Fibroblast of villous mesenchyme (primary cell): ENCODE measurements at regions not wholly inside any gene's neighbourhood (a gene's known extent, or its start where the extent isn't known, plus 50 kb on each side); places are given as distances from the start of the nearest gene placed in this dataset.
"Not testable (repeated sequence)": the region's sequence is repeated elsewhere in the genome, so short reads cannot be mapped to it uniquely, and the experiment has no call there.

Experiments used
- DNase-seq: peaks from one replicate; pipeline ENCODE4 v3.0.0-alpha.2; 2010; ENCODE audit warnings: low read depth
- H3K4me3 ChIP-seq: 2 replicates; pipeline ENCODE4 v1.5.1; 2011; ENCODE audit warnings: low read depth, mild to moderate bottlenecking, low read length
- TF ChIP-seq, protein P1 (sequence below): IDR thresholded peaks from 2 replicates; pipeline ENCODE4 v1.5.1; 2012; ENCODE audit warnings: low read depth, mild to moderate bottlenecking, low read length; ENCODE audit not compliant: insufficient read depth

DNA sequence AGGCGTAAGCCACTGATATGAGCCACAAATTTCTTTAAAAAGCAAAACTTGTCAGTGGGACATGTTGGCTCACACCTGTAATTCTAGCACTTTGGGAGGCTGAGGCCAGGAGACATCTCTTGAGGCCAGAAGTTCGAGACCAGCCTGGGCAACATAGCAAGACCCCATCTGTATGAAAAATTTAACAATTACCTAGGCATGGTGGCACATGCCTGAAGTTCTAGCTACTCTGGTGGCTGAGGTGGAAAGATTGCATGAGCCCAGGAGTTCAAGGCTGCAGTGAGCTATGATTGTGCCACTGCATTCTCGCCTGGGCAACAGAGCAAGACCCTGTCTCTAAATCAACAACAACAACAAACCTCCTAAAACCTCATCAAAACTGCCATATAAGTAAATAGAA lies 147.6 kb upstream of the BARHL2 start:
- TF ChIP-seq, protein P1, sequence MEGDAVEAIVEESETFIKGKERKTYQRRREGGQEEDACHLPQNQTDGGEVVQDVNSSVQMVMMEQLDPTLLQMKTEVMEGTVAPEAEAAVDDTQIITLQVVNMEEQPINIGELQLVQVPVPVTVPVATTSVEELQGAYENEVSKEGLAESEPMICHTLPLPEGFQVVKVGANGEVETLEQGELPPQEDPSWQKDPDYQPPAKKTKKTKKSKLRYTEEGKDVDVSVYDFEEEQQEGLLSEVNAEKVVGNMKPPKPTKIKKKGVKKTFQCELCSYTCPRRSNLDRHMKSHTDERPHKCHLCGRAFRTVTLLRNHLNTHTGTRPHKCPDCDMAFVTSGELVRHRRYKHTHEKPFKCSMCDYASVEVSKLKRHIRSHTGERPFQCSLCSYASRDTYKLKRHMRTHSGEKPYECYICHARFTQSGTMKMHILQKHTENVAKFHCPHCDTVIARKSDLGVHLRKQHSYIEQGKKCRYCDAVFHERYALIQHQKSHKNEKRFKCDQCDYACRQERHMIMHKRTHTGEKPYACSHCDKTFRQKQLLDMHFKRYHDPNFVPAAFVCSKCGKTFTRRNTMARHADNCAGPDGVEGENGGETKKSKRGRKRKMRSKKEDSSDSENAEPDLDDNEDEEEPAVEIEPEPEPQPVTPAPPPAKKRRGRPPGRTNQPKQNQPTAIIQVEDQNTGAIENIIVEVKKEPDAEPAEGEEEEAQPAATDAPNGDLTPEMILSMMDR, result no peak
- no peak overlapping the region for H3K4me3 ChIP-seq
- no peak for DNase-seq

DNA sequence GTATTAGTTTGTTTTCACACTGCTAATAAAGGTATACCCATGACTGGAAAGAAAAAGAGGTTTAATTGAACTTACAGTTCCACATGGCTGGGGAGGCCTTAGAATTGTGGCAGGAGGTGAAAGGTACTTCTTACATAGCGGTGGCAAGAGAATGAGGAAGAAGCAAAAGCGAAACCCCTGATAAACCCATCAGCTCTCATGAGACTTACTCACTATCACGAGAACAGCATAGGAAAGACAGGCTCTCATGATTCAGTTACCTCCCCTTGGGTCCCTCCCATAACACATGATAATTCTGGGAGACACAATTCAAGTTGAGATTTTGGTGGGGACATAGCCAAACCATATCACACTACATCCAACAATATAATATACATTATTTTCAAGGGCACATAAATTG lies 145.7 kb upstream of the BARHL2 start:
- H3K4me3 ChIP-seq, result no peak overlapping the region
- TF ChIP-seq, protein P1, result no peak
- no peak for DNase-seq

DNA sequence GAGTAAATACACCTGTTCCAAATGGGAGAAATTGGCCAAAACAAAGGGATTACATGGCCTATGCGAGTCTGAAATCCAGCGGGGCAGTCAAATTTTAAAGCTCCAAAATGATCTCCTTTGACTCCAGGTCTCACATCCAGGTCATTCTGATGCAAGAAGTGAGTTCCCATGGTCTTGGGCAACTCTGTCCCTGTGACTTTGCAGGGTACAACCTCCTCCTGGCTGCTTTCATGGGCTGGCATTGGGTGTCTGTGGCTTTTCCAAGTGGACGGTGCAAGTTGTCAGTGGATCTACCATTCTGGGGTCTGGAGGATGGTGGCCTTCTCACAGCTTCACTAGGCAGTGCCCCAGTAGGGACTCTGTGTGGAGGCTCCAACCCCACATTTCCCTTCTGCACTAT lies 144.3 kb upstream of the BARHL2 start:
- DNase-seq, result not testable (repeated sequence)

DNA sequence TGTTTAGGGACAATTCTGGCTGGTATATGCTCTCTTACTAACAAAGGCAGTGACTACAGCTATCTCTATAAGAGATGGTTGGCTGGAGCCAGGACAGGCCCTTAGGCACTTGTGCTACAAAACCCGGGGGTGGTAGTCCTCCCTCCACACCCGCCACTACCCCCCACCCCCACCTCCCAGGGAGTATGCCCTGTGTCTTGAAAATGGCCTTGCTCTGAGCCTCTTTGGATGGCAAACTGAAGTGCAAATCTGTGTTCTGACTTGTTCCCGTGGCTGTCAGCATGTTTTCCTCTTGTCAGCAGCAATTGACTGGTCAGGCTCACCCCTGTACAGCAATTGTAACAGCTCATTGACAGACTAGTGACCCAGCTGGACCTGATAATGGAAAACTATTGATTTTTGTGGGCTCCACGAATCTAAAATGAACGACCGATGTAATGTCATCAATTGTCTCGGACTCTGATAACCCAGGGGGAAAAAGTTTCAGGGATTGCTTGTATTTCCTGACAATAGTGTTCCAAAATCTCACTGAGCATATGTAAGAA lies 139.4 kb upstream of the BARHL2 start:
- TF ChIP-seq, protein P1, result no peak
- DNase-seq, result no peak
- H3K4me3 ChIP-seq, result no peak overlapping the region

More for the DNA sequence above, 144.3 kb upstream of the BARHL2 start:
- H3K4me3 ChIP-seq, result not testable (repeated sequence)

DNA sequence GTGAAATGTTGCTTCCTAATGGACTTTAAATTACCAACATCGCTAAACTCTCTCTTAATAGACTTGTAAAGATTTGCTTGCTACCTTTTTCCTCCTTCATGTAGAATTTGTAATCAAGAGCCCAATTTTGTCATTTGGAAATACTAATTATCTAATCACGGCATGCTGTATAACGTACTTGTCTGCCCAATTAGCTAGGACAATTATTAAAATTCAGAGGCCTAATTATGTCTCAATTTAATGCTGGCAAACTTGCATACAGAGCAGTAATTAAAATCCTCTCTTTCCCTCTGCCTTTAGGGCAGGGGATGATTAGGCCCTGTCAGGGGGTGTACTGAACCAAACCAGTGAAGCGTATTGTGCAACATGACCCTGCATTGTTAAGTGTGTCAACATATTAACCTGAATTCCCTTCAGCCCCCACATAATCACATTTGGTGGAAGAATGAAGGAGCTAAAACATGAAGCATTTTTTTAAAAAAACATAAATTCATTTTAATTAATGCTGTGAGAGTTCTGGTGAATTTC lies 137.4 kb upstream of the BARHL2 start:
- no peak overlapping the region for H3K4me3 ChIP-seq
- TF ChIP-seq, protein P1, result no peak
- no peak for DNase-seq

DNA sequence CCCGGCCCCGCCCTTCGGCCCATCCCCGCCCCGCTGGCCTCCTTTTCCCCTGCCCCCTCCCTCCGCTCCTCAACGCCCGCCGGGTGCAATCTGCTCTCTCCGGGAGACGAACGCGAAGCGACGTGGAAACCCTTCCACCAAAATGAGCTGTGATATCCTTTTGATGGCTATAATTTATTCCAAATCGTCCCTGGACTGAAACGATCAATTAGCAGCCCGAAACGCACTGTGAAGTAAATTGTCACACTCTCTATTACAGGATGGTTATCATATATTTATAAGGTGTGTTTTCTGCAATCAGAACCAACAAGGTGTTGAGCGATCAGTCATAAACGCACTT lies 134.6 kb upstream of the BARHL2 start:
- peak overlapping the region; percentile 83 for H3K4me3 ChIP-seq
- TF ChIP-seq, protein P1, result no peak
- no peak for DNase-seq

DNA sequence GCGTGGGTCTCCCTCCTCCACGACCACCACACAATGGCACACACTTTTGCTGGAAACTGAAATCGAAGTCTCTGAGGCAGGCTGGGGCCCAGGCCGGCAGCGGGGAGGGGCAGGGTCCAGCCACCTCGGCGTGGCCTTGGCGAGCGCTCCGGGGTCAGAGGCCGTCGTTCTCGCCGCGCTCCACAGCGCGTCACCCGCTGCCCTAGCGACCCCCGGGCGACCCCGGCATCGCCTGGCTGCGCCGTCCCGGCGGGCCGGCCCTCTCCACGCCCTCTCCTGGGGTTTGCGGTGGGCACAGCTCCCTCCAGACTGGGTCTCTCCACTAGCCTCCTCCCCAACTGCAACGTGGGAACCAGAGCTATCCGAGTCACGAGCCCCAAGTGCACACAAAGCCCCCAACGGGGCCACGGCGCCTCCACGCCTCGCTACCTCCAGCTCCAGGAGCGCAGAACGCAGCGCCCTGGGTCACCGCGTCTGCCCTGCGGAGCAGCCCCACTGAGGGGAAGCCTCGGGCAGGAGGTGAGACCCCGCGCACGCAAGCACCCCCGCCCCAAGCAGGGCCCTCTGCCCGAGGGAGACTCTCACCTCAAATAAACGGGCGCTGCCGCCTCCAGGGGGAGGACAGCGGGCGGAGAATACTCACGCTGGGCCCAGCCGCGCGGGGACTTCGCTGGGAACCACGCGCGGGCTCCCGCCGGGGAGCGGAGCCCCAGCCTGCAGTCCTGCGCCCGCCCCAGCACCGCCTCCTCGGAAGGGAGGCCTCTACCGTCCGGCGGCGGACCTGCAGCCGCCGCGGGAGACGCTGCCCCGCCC lies 134.0 kb upstream of the BARHL2 start:
- peak overlapping the region; percentile 83 for H3K4me3 ChIP-seq
- peak; percentile 76 for DNase-seq
- TF ChIP-seq, protein P1, result peak; percentile 54
